IMR-90 (cell line): ENCODE measurements at regions not wholly inside any gene's neighbourhood (a gene's known extent, or its start where the extent isn't known, plus 50 kb on each side); places are given as distances from the start of the nearest gene placed in this dataset.

Experiments
- ATAC-seq: fragments of 200-7000 bp; cut with Tn5 transposase; 2 replicates; pipeline ENCODE4 v1.9.1; 2020; ENCODE audit warnings: low read depth, mild to moderate bottlenecking, moderate library complexity
- BruUV-seq: library from RNA; stranded (reverse); fragments of 400-500 nt; replicated peaks from 2 replicates; lab custom pipeline; 2021; lab: Mats Ljungman, UMichigan
- CTCF ChIA-PET: fragments of 300-600 bp; formaldehyde crosslinking; extraction: SDS; loops from one replicate; lab custom pipeline; 2021; ENCODE audit warnings: antibody characterized with exemption; lab: Yijun Ruan, JAX
- POLR2A ChIA-PET: fragments of 300-600 bp; sonication (Branson Sonifier 250); formaldehyde crosslinking; loops from one replicate; lab custom pipeline; 2022; ENCODE audit warnings: antibody characterized with exemption; ENCODE audit not compliant: unreplicated experiment; lab: Charles Lee
- DNase-seq: peaks from one replicate; pipeline ENCODE4 v3.0.0; 2013
- H2AFZ ChIP-seq: replicated peaks from 2 replicates; pipeline ENCODE3; 2013; ENCODE audit warnings: low read length, mild to moderate bottlenecking; ENCODE audit not compliant: poor library complexity
- H2AK5ac ChIP-seq: 2 replicates; pipeline ENCODE4 v1.6.1; 2013; ENCODE audit warnings: low read depth, low read length, inconsistent platforms
- H2AK9ac ChIP-seq: replicated peaks from 2 replicates; pipeline ENCODE3; 2013; ENCODE audit warnings: mild to moderate bottlenecking, low read depth, low read length, moderate library complexity; ENCODE audit not compliant: poor library complexity
- H2BK120ac ChIP-seq: 2 replicates; pipeline ENCODE4 v1.6.1; 2013; ENCODE audit warnings: low read depth, low read length, inconsistent platforms
- H2BK15ac ChIP-seq: 3 replicates; pipeline ENCODE4 v1.6.1; 2013; ENCODE audit warnings: low read depth, low read length, inconsistent platforms
- H2BK20ac ChIP-seq: 2 replicates; pipeline ENCODE4 v1.6.1; 2013; ENCODE audit warnings: low read depth, mild to moderate bottlenecking, inconsistent platforms, low read length, moderate library complexity
- H2BK5ac ChIP-seq: 2 replicates; pipeline ENCODE4 v1.6.1; 2013; ENCODE audit warnings: mild to moderate bottlenecking, low read depth, low read length, inconsistent platforms; ENCODE audit not compliant: poor library complexity, severe bottlenecking
- H3K14ac ChIP-seq: replicated peaks from 2 replicates; pipeline ENCODE4 v1.6.1; 2013; ENCODE audit warnings: low read depth, low read length, inconsistent platforms
- H3K18ac ChIP-seq: 2 replicates; pipeline ENCODE4 v1.6.1; 2013; ENCODE audit warnings: low read depth, low read length, control low read depth
- H3K23ac ChIP-seq: 2 replicates; pipeline ENCODE4 v1.6.1; 2013; ENCODE audit warnings: low read depth, low read length, inconsistent platforms
- H3K27ac ChIP-seq: 2 replicates; pipeline ENCODE4 v1.5.1; 2013; ENCODE audit warnings: mild to moderate bottlenecking, control low read depth, low read length; ENCODE audit not compliant: insufficient read depth
- H3K27me3 ChIP-seq: 2 replicates; pipeline ENCODE4 v1.6.1; 2013; ENCODE audit warnings: low read length; ENCODE audit not compliant: control insufficient read depth, insufficient read depth
- H3K36me3 ChIP-seq: 2 replicates; pipeline ENCODE4 v1.6.1; 2013; ENCODE audit warnings: low read length, mixed read lengths; ENCODE audit not compliant: control insufficient read depth, insufficient read depth
- H3K4ac ChIP-seq: 2 replicates; pipeline ENCODE4 v1.6.1; 2013; ENCODE audit warnings: low read depth, low read length, inconsistent platforms
- H3K4me1 ChIP-seq: 2 replicates; pipeline ENCODE4 v1.6.1; 2013; ENCODE audit warnings: low read length, mixed read lengths; ENCODE audit not compliant: control insufficient read depth, insufficient read depth
- H3K4me2 ChIP-seq: 2 replicates; pipeline ENCODE4 v1.6.1; 2013; ENCODE audit warnings: low read depth, mild to moderate bottlenecking, control low read depth, low read length, moderate library complexity
- H3K4me3 ChIP-seq: 2 replicates; pipeline ENCODE4 v1.5.1; 2013; ENCODE audit warnings: low read depth, mild to moderate bottlenecking, control low read depth, low read length, moderate library complexity; ENCODE audit not compliant: insufficient read depth
- H3K56ac ChIP-seq: 2 replicates; pipeline ENCODE4 v1.6.1; 2013; ENCODE audit warnings: low read length, inconsistent platforms; ENCODE audit not compliant: insufficient read depth; ENCODE audit errors: extremely low read depth
- H3K79me1 ChIP-seq, 2 experiments: 2 replicates each; pipeline ENCODE4 v1.6.1; 2013; ENCODE audit warnings: low read length in 2 of 2, inconsistent platforms in 1 of 2, low read depth in 1 of 2
- H3K9ac ChIP-seq: 2 replicates; pipeline ENCODE4 v1.6.1; 2013; ENCODE audit warnings: low read depth, low read length, control low read depth
- H3K9me1 ChIP-seq: 2 replicates; pipeline ENCODE4 v1.6.1; 2013; ENCODE audit warnings: low read length, inconsistent platforms; ENCODE audit not compliant: insufficient read depth
- H3K9me3 ChIP-seq: 2 replicates; pipeline ENCODE4 v1.6.1; 2013; ENCODE audit warnings: low read length; ENCODE audit not compliant: control insufficient read depth, insufficient read depth
- H4K20me1 ChIP-seq: 2 replicates; pipeline ENCODE4 v1.6.1; 2013; ENCODE audit warnings: low read length, inconsistent platforms; ENCODE audit not compliant: insufficient read depth
- H4K5ac ChIP-seq: 2 replicates; pipeline ENCODE4 v1.6.1; 2013; ENCODE audit warnings: mild to moderate bottlenecking, low read depth, low read length, control low read depth
- H4K8ac ChIP-seq, 2 experiments: 2 replicates each; pipeline ENCODE4 v1.6.1; 2013; ENCODE audit warnings: low read depth in 2 of 2, low read length in 2 of 2, control low read depth in 1 of 2, inconsistent platforms in 1 of 2
- H4K91ac ChIP-seq: 2 replicates; pipeline ENCODE4 v1.6.1; 2013; ENCODE audit warnings: low read depth, low read length, inconsistent platforms; ENCODE audit not compliant: insufficient read depth
- BHLHE40 ChIP-seq: fragments of 150-350 bp; IDR thresholded peaks from 2 replicates; pipeline ENCODE4 v1.6.1; 2016; ENCODE audit warnings: mild to moderate bottlenecking, low read depth, low read length
- CEBPB ChIP-seq: IDR thresholded peaks from 2 replicates; pipeline ENCODE4 v1.6.1; 2012; ENCODE audit warnings: low read depth, low read length, improper control_type of control experiment
- CHD1 ChIP-seq: IDR thresholded peaks from 2 replicates; pipeline ENCODE4 v1.6.1; 2012; ENCODE audit warnings: low read depth, low read length, improper control_type of control experiment
- FOS ChIP-seq: fragments of 150-350 bp; IDR thresholded peaks from 2 replicates; pipeline ENCODE4 v1.6.1; 2016; ENCODE audit warnings: low read depth, low read length
- MAFK ChIP-seq: IDR thresholded peaks from 2 replicates; pipeline ENCODE4 v1.6.1; 2012; ENCODE audit warnings: low read depth, low read length, improper control_type of control experiment
- MAZ ChIP-seq: IDR thresholded peaks from 2 replicates; pipeline ENCODE4 v1.6.1; 2012; ENCODE audit warnings: low read depth, mild to moderate bottlenecking, low read length, improper control_type of control experiment, moderate library complexity, borderline replicate concordance
- MXI1 ChIP-seq: IDR thresholded peaks from 2 replicates; pipeline ENCODE4 v1.6.1; 2012; ENCODE audit warnings: low read depth, mild to moderate bottlenecking, low read length, moderate library complexity, borderline replicate concordance
- NFE2L2 ChIP-seq: fragments of 150-350 bp; IDR thresholded peaks from 2 replicates; pipeline ENCODE4 v1.6.1; 2016; ENCODE audit warnings: low read depth, mild to moderate bottlenecking, low read length
- POLR2A ChIP-seq: IDR thresholded peaks from 2 replicates; pipeline ENCODE4 v1.6.1; 2012; ENCODE audit warnings: mild to moderate bottlenecking, low read depth, low read length
- RAD21 ChIP-seq: IDR thresholded peaks from 2 replicates; pipeline ENCODE4 v1.6.1; 2012; ENCODE audit warnings: low read length, improper control_type of control experiment
- RCOR1 ChIP-seq: IDR thresholded peaks from 2 replicates; pipeline ENCODE4 v1.6.1; 2012; ENCODE audit warnings: mild to moderate bottlenecking, low read length, improper control_type of control experiment; ENCODE audit not compliant: insufficient replicate concordance
- RFX5 ChIP-seq: IDR thresholded peaks from 2 replicates; pipeline ENCODE4 v1.8.0; 2012; ENCODE audit warnings: low read depth, mild to moderate bottlenecking, low read length, moderate library complexity
- SMC3 ChIP-seq: fragments of 150-350 bp; IDR thresholded peaks from 2 replicates; pipeline ENCODE4 v1.6.1; 2016; ENCODE audit warnings: low read depth, mild to moderate bottlenecking, antibody characterized with exemption, low read length, moderate library complexity
- dilution Hi-C: fragments of 300-500 bp; cut with HindIII; formaldehyde crosslinking; loops from one replicate; pipeline ENCODE4 v1.14.3; 2018; ENCODE audit warnings: low sequenced_read_pairs; ENCODE audit not compliant: unreplicated experiment
- in situ Hi-C: fragments of 300-500 bp; cut with MboI; formaldehyde crosslinking; loops from 3 replicates; pipeline ENCODE4 v1.14.3; 2019; ENCODE audit warnings: low sequenced_read_pairs, inconsistent platforms, mixed read lengths
- intact Hi-C: fragments of 100-400 bp; cut with micrococcal nuclease; formaldehyde crosslinking; loops from 2 replicates; pipeline ENCODE4 v1.10.0; 2022
- TF ChIP-seq, protein P1 (sequence below): conservative IDR thresholded peaks from 2 replicates; pipeline ENCODE4 v1.5.1; 2012; ENCODE audit warnings: mild to moderate bottlenecking, low read depth, low read length, improper control_type of control experiment
- TF ChIP-seq, protein P2 (sequence below): fragments of 150-350 bp; IDR thresholded peaks from 2 replicates; pipeline ENCODE4 v1.6.1; 2017; ENCODE audit warnings: mild to moderate bottlenecking, antibody characterized with exemption, low read length, low read depth
- TF ChIP-seq, protein P3 (sequence below): fragments of 150-350 bp; IDR thresholded peaks from 2 replicates; pipeline ENCODE4 v1.6.1; 2016; ENCODE audit warnings: low read depth, mild to moderate bottlenecking, low read length, moderate library complexity, borderline replicate concordance

DNA sequence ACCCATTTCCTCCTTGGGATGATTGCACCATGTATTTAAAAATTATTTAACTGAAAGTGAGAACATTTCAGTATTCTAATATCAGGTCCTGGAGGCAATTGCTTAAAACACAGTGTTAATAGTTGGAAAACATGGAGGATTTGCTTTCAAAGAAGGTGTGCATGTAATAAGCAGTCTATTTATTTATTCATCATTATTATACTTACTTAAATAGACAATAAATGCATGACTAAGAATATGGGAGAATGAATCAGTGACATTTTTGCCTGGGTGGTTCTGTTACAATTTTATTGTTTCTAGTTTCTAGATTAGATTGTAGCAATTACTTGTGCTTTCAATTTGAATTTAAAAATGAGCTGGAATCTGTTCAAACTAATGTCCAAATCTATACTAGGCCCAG, 145.5 kb downstream of the AREG start:
- no peak overlapping the region for H2BK120ac ChIP-seq
- no peak overlapping the region for H2AK9ac ChIP-seq
- no peak overlapping the region for H3K56ac ChIP-seq
- in situ Hi-C loops: no loop called here
- no peaks in the 10 kb centered on the region for H3K9me3 ChIP-seq
- no peak overlapping the region for H3K4ac ChIP-seq
- H2AK5ac ChIP-seq: no peak overlapping the region
- intact Hi-C loops: no loop called here
- H3K27ac ChIP-seq: no peak overlapping the region
- no peak overlapping the region for H3K4me2 ChIP-seq
- H2BK20ac ChIP-seq: no peak overlapping the region
- no peak overlapping the region for H2AFZ ChIP-seq
- no peaks in the 10 kb centered on the region for H3K79me1 ChIP-seq
- H3K27me3 ChIP-seq: no peaks in the 10 kb centered on the region
- BruUV-seq: no TSS peak
- dilution Hi-C loops: no loop called here
- H4K5ac ChIP-seq: no peak overlapping the region
- ChIA-PET POLR2A (no interaction called here), CTCF (no interaction called here)
- no peak overlapping the region for H2BK15ac ChIP-seq
- no peaks in the 10 kb centered on the region for H3K9me1 ChIP-seq
- H4K20me1 ChIP-seq: no peaks in the 10 kb centered on the region
- no peaks in the 10 kb centered on the region for H3K4me1 ChIP-seq
- H3K36me3 ChIP-seq: no peaks in the 10 kb centered on the region
- TF ChIP-seq CHD1 (no peak), MAFK (no peak), CEBPB (no peak), BHLHE40 (no peak), NFE2L2 (no peak), FOS (no peak), MAZ (no peak), POLR2A (no peak), RCOR1 (no peak), RFX5 (no peak), SMC3 (no peak), MXI1 (no peak), RAD21 (no peak)
- TF ChIP-seq, protein P1, sequence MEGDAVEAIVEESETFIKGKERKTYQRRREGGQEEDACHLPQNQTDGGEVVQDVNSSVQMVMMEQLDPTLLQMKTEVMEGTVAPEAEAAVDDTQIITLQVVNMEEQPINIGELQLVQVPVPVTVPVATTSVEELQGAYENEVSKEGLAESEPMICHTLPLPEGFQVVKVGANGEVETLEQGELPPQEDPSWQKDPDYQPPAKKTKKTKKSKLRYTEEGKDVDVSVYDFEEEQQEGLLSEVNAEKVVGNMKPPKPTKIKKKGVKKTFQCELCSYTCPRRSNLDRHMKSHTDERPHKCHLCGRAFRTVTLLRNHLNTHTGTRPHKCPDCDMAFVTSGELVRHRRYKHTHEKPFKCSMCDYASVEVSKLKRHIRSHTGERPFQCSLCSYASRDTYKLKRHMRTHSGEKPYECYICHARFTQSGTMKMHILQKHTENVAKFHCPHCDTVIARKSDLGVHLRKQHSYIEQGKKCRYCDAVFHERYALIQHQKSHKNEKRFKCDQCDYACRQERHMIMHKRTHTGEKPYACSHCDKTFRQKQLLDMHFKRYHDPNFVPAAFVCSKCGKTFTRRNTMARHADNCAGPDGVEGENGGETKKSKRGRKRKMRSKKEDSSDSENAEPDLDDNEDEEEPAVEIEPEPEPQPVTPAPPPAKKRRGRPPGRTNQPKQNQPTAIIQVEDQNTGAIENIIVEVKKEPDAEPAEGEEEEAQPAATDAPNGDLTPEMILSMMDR: no peak
- TF ChIP-seq, protein P2, sequence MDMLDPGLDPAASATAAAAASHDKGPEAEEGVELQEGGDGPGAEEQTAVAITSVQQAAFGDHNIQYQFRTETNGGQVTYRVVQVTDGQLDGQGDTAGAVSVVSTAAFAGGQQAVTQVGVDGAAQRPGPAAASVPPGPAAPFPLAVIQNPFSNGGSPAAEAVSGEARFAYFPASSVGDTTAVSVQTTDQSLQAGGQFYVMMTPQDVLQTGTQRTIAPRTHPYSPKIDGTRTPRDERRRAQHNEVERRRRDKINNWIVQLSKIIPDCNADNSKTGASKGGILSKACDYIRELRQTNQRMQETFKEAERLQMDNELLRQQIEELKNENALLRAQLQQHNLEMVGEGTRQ: no peak
- TF ChIP-seq, protein P3, sequence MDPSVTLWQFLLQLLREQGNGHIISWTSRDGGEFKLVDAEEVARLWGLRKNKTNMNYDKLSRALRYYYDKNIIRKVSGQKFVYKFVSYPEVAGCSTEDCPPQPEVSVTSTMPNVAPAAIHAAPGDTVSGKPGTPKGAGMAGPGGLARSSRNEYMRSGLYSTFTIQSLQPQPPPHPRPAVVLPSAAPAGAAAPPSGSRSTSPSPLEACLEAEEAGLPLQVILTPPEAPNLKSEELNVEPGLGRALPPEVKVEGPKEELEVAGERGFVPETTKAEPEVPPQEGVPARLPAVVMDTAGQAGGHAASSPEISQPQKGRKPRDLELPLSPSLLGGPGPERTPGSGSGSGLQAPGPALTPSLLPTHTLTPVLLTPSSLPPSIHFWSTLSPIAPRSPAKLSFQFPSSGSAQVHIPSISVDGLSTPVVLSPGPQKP: no peak
- no peak overlapping the region for H3K4me3 ChIP-seq
- no peak overlapping the region for H4K8ac ChIP-seq
- H3K9ac ChIP-seq: no peak overlapping the region
- DNase-seq: no peak
- no peak overlapping the region for H3K23ac ChIP-seq
- H2BK5ac ChIP-seq: no peak overlapping the region
- H4K91ac ChIP-seq: no peak overlapping the region
- no peak overlapping the region for H3K18ac ChIP-seq
- ATAC-seq: no peak
- no peak overlapping the region for H3K14ac ChIP-seq
